Muscle layer of duodenum (tissue), 2 donors: ENCODE measurements at regions not wholly inside any gene's neighbourhood (a gene's known extent, or its start where the extent isn't known, plus 50 kb on each side); places are given as distances from the start of the nearest gene placed in this dataset.
A peak's percentile ranks its signal among the peaks of the same experiment; 100 is the strongest.

Experiments
- H3K27ac ChIP-seq: one replicate; pipeline ENCODE4 v1.7.0; 2013; ENCODE audit warnings: mild to moderate bottlenecking, low read length
- H3K27me3 ChIP-seq: one replicate; pipeline ENCODE4 v1.7.0; 2013; ENCODE audit warnings: low read depth, mild to moderate bottlenecking, control low read depth, low read length
- H3K36me3 ChIP-seq, 2 donors: one replicate each; pipeline ENCODE4 v1.7.0; 2013; ENCODE audit warnings: low read length in 2 of 2, control low read depth in 1 of 2, mild to moderate bottlenecking in 1 of 2; ENCODE audit not compliant: insufficient read depth in 2 of 2, control insufficient read depth in 1 of 2
- H3K4me1 ChIP-seq, 2 donors: one replicate each; pipeline ENCODE4 v1.7.0; 2013; ENCODE audit warnings: low read length in 2 of 2, mild to moderate bottlenecking in 2 of 2, control low read depth in 1 of 2, moderate library complexity in 1 of 2; ENCODE audit not compliant: insufficient read depth in 2 of 2, control insufficient read depth in 1 of 2
- H3K4me3 ChIP-seq, 2 donors: one replicate each; pipeline ENCODE4 v1.7.0; 2013; ENCODE audit warnings: low read length in 2 of 2, low read depth in 1 of 2, mild to moderate bottlenecking in 1 of 2
- H3K9me3 ChIP-seq, 2 donors: one replicate each; pipeline ENCODE4 v1.7.0; 2013; ENCODE audit warnings: low read length in 2 of 2, control low read depth in 1 of 2, mild to moderate bottlenecking in 1 of 2; ENCODE audit not compliant: control insufficient read depth in 1 of 2
- donor health status: healthy.

DNA sequence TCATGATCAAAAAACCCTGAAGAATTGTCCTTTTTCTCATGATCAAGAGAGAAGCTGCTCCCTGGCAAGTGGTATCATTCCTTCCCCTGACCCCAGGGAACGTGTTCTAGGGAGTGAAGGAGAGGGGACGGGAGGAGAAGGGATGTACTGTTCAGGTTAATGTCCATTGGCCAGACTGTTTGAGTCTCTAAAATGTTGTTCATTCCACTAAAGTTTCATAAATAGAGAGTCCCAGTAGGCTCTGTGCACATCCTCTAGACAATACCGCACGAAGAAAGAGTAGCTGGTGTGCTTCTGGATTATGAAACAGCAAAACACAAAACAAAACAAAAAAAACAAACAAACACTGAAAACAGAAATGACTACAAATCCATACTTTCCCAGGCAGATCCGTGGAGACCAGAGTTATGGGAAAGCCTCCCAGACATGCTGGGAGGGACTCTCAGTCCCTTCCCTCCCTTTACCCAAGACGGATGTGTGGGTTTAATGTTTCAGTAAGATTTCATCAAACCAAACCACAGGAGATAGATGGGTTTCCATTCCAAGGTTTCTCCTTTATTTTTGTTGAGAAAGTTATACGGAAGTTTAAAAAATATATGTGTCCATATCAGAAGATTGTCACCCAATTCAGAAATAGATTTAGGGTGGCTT, 66.5 kb upstream of the TNS3 start:
- H3K27me3 ChIP-seq = no peaks in the 10 kb centered on the region
- no peak overlapping the region for H3K4me3 ChIP-seq
- H3K27ac ChIP-seq = no peak overlapping the region
- no peaks in the 10 kb centered on the region for H3K36me3 ChIP-seq
- H3K4me1 ChIP-seq = no peaks in the 10 kb centered on the region
- H3K9me3 ChIP-seq = no peaks in the 10 kb centered on the region

DNA sequence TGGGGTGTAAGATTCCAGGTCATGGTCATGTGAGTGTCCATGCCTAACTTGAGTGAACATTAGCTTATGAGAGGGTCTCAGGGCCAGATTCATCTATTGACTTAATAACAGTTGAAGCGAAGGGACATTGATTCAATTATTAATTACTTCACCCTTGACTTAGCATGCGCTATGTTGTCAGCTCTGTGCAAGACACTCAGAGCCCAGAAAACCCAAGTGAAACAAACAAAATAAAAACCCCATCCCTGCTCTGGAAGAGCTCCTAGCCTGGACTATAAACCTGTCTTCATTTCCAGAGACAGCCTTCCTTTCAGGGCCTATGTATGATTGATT, 66.0 kb upstream of the TNS3 start:
- no peak overlapping the region for H3K4me3 ChIP-seq
- no peaks in the 10 kb centered on the region for H3K4me1 ChIP-seq
- H3K27ac ChIP-seq = no peak overlapping the region
- H3K9me3 ChIP-seq = no peaks in the 10 kb centered on the region
- H3K27me3 ChIP-seq = no peaks in the 10 kb centered on the region
- H3K36me3 ChIP-seq = no peaks in the 10 kb centered on the region

DNA sequence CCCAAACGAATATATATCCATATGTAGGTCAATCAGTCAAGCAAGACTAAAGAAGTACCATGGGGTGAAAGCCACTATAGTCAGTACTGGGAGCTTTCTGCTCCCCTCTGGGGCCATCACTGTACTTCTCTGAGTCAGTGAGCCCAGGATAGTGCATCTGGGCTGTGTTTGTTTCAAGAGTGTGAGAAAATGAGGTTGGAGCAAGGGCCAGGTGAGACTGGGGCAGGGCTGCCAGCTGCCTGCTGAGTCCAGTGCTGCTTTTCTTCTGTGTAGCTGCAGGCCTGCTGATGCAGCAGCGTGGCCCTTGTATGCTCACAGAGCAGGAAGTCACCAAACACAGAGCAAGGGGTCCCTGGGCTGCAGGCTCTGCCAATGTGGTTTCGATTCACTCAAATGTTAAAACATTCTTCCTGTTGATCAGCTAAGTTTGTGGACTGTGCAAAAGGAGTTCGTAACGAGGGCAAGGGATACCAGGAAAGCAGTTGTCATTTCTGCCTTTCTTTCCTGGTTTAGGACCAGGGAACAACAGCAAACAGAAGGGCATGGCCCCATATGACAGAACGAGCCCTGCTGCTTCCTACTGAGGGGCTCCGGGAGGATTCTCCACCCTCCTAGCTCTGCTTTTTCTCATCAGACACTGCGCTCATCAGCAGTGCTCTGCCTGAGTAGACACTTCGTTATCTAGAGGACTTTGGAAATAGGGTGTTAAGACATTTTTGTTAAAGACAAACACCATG, 65.4 kb upstream of the TNS3 start:
- no peak overlapping the region for H3K27ac ChIP-seq
- no peaks in the 10 kb centered on the region for H3K4me1 ChIP-seq
- no peaks in the 10 kb centered on the region for H3K9me3 ChIP-seq
- H3K27me3 ChIP-seq = no peaks in the 10 kb centered on the region
- H3K4me3 ChIP-seq = no peak overlapping the region
- no peaks in the 10 kb centered on the region for H3K36me3 ChIP-seq

DNA sequence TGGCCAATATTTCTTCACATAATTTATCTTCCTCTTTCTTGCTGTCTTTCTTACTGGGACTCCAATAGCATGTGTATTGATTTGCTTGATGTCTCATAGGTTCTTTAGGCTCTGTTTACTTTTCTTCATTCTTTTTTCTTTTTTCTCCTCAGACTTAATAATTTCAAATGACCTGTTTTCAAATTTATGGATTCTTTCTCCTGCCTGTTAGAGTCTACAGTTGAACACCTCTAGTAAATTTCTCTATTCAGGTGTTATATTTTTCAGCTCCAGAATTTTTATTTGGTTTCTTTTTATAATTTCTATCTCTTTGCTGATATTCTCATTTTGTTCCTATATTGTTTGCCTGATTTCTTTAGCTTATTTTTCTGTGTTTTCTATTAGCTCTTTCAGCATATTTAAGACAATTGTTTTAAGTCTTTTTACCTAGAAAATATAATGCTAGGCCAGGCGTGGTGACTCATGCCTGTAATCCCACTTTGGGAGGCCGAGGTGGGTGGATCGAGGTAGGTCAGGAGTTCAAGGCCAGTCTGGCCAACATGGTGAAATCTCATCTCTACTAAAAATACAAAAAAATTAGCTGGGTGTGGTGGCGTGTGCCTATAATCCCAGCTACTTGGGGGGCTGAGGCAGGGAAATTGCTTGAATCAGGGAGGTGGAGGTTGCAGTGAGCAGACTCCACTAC, 61.9 kb upstream of the TNS3 start:
- Histone ChIP-seq H3K4me3 (no peak overlapping the region), H3K4me1 (peaks cover 0 to 10% of the 10 kb centered on the region in 2 donors), H3K27me3 (no peaks in the 10 kb centered on the region), H3K9me3 (no peaks in the 10 kb centered on the region), H3K27ac (no peak overlapping the region), H3K36me3 (no peaks in the 10 kb centered on the region)

GRCh38 chr7:47640265-47640664, 58.4 kb upstream of the TNS3 start:
- no peaks in the 10 kb centered on the region for H3K36me3 ChIP-seq
- peaks cover 6 to 39% of the 10 kb centered on the region in 2 donors for H3K4me1 ChIP-seq
- H3K9me3 ChIP-seq = no peaks in the 10 kb centered on the region
- H3K27ac ChIP-seq = no peak overlapping the region
- no peaks in the 10 kb centered on the region for H3K27me3 ChIP-seq
- H3K4me3 ChIP-seq = no peak overlapping the region

- H3K9me3 ChIP-seq = no peaks in the 10 kb centered on the region
- no peaks in the 10 kb centered on the region for H3K27me3 ChIP-seq
- H3K4me1 ChIP-seq = peaks cover 6 to 46% of the 10 kb centered on the region in 2 donors
- no peaks in the 10 kb centered on the region for H3K36me3 ChIP-seq
- no peak overlapping the region for H3K4me3 ChIP-seq
- H3K27ac ChIP-seq = no peak overlapping the region
These were observed 57.7 kb upstream of the TNS3 start for GRCh38 chr7:47639495-47640110.

DNA sequence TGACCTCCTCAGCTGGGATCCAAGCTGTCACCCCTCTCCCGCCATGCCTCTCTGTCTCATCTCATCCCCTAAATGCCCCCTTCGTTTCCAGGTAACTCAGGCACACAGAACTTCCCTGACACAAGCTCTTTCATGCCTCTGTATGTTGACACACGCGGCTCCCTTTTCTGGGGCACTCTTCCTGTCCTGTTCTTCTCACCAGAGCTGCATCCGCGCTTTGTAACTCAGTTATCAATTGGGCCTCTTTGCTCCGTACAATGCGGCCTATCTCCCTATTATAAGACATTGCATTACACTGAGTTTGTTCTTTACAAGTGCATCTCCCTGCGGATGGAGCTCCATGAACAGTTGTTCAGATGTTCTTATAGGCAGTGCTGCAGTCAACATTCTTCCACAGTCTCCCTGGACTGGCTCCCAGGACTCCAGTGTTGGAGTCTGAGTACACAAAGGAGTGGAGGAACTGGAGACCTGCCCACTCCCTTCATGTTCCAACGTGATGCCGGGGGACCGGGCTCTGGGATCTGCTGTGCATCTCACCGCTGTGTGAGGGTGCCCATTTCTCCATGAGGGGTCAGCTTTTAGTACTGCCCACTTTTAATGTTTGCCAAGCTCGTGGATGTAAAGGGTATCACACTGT, 56.9 kb upstream of the TNS3 start:
- no peaks in the 10 kb centered on the region for H3K27me3 ChIP-seq
- no peaks in the 10 kb centered on the region for H3K9me3 ChIP-seq
- no peak overlapping the region for H3K27ac ChIP-seq
- H3K4me1 ChIP-seq = peaks cover 6 to 52% of the 10 kb centered on the region in 2 donors
- no peaks in the 10 kb centered on the region for H3K36me3 ChIP-seq
- no peak overlapping the region for H3K4me3 ChIP-seq

GRCh38 chr7:47636433-47637175, 54.7 kb upstream of the TNS3 start:
- Histone ChIP-seq H3K27me3 (no peaks in the 10 kb centered on the region), H3K27ac (no peak overlapping the region), H3K9me3 (no peaks in the 10 kb centered on the region), H3K36me3 (no peaks in the 10 kb centered on the region), H3K4me1 (peaks cover 6 to 52% of the 10 kb centered on the region in 2 donors), H3K4me3 (peak overlapping the region in 1 of 2 donors; percentile 8)

DNA sequence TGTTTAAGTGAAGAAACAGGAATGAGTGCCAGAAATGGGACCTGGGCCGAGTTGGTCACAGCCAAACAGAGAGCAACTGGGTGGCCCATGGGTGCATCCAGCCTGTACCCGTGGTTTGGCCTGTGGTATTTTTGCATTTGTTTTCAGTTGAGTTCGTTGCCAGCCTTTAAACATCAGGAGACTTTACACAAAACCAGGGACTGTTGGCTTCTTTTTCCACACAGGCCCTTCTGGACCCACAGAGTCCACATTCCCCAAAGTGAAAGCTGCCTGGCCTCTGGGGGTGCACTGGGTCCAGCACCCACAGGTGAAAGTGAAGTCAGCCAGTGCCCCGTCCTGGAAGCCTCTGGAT, 54.1 kb upstream of the TNS3 start:
- no peaks in the 10 kb centered on the region for H3K27me3 ChIP-seq

GRCh38 chr7:47635091-47636080, 53.5 kb upstream of the TNS3 start:
- Histone ChIP-seq H3K27me3 (no peaks in the 10 kb centered on the region), H3K27ac (no peak overlapping the region), H3K4me1 (peaks cover 6 to 52% of the 10 kb centered on the region in 2 donors), H3K4me3 (no peak overlapping the region), H3K9me3 (no peaks in the 10 kb centered on the region), H3K36me3 (no peaks in the 10 kb centered on the region)

More for the DNA sequence above, 54.1 kb upstream of the TNS3 start:
- Histone ChIP-seq H3K36me3 (no peaks in the 10 kb centered on the region), H3K4me3 (peak overlapping the region in 1 of 2 donors; percentile 8), H3K4me1 (peaks cover 6 to 52% of the 10 kb centered on the region in 2 donors), H3K9me3 (no peaks in the 10 kb centered on the region), H3K27ac (no peak overlapping the region)
